B cell (primary cell): ENCODE measurements at regions not wholly inside any gene's neighbourhood (a gene's known extent, or its start where the extent isn't known, plus 50 kb on each side); places are given as distances from the start of the nearest gene placed in this dataset.

Experiments used
- ATAC-seq: fragments of 200-7000 bp; cut with Tn5 transposase; one replicate; pipeline ENCODE4 v1.10.0; 2021; ENCODE audit warnings: low read depth, mild to moderate bottlenecking, moderate number of reproducible peaks, moderate library complexity
- CTCF ChIA-PET: fragments of 350-600 bp; sonication (Branson Sonifier 250); formaldehyde crosslinking; loops from one replicate; lab custom pipeline; 2021; ENCODE audit warnings: antibody characterized with exemption, inconsistent platforms; lab: Charles Lee
- POLR2A ChIA-PET: fragments of 350-600 bp; sonication (Branson Sonifier 250); formaldehyde crosslinking; loops from one replicate; lab custom pipeline; 2021; ENCODE audit warnings: antibody characterized with exemption; lab: Charles Lee
- DNase-seq: peaks from one replicate; pipeline ENCODE4 v3.0.0; 2013
- H2AFZ ChIP-seq: 2 replicates; pipeline ENCODE4 v1.6.1; 2012; ENCODE audit warnings: mild to moderate bottlenecking, low read depth, low read length; ENCODE audit not compliant: insufficient read depth, poor library complexity, severe bottlenecking
- H3K27ac ChIP-seq, 2 donors: 1 replicate in 1 of 2; 2 replicates in 1 of 2; pipeline ENCODE4 v1.5.1; 2012 to 2013; ENCODE audit warnings: low read length in 2 of 2, mild to moderate bottlenecking in 2 of 2, moderate library complexity in 1 of 2
- H3K27me3 ChIP-seq, 4 experiments: fragments of 200-600 bp in 1 of 4; sonication (generic) in 1 of 4; replicated peaks in 1 of 4; 1 replicate in 2 of 4; 2 replicates in 2 of 4; pipeline versions ENCODE4 v1.6.1 to v1.7.0; 2013 to 2016; ENCODE audit warnings: low read length in 3 of 4, mild to moderate bottlenecking in 2 of 4, mixed read lengths in 1 of 4, moderate library complexity in 1 of 4; ENCODE audit not compliant: insufficient read depth in 4 of 4, control insufficient read depth in 3 of 4; ENCODE audit errors: control extremely low read depth in 1 of 4
- H3K36me3 ChIP-seq, 2 experiments: replicated peaks in 1 of 2; 1 replicate in 1 of 2; 2 replicates in 1 of 2; pipeline versions ENCODE4 v1.6.1 to v1.7.1; 2013; ENCODE audit warnings: low read length in 1 of 2; ENCODE audit not compliant: insufficient read depth in 2 of 2, control insufficient read depth in 1 of 2; ENCODE audit errors: control extremely low read depth in 1 of 2, extremely low read depth in 1 of 2
- H3K4me1 ChIP-seq, 2 donors: fragments of 200-600 bp in 1 of 2; sonication (generic) in 1 of 2; 1 replicate in 1 of 2; 2 replicates in 1 of 2; pipeline versions ENCODE4 v1.5.1 to v1.6.1; 2013 to 2017; ENCODE audit warnings: low read length in 2 of 2; ENCODE audit not compliant: control insufficient read depth in 2 of 2, insufficient read depth in 2 of 2
- H3K4me2 ChIP-seq: replicated peaks from 2 replicates; pipeline ENCODE3; 2012; ENCODE audit warnings: mild to moderate bottlenecking, low read depth, low read length; ENCODE audit not compliant: poor library complexity, severe bottlenecking
- H3K4me3 ChIP-seq, 5 experiments: fragments of 200-600 bp in 1 of 5; sonication (generic) in 1 of 5; 1 replicate in 3 of 5; 2 replicates in 2 of 5; pipeline versions ENCODE4 v1.5.1 to v1.7.0; 2011 to 2016; ENCODE audit warnings: low read length in 4 of 5, mild to moderate bottlenecking in 4 of 5, low read depth in 2 of 5, control low read depth in 1 of 5, moderate library complexity in 1 of 5; ENCODE audit not compliant: insufficient read depth in 1 of 5; ENCODE audit errors: control extremely low read depth in 1 of 5, extremely low read depth in 1 of 5
- H3K79me2 ChIP-seq: fragments of 200-600 bp; sonication (generic); one replicate; pipeline ENCODE4 v1.6.0; 2016; ENCODE audit warnings: low read length; ENCODE audit not compliant: control insufficient read depth, insufficient read depth
- H3K9ac ChIP-seq: fragments of 200-600 bp; sonication (generic); 2 replicates; pipeline ENCODE4 v1.6.1; 2017; ENCODE audit warnings: mild to moderate bottlenecking, low read length, moderate library complexity
- H3K9me3 ChIP-seq, 3 donors: one replicate each; pipeline versions ENCODE4 v1.6.1 to v1.7.1; 2013; ENCODE audit warnings: low read length in 2 of 3; ENCODE audit not compliant: control insufficient read depth in 2 of 3, insufficient read depth in 1 of 3; ENCODE audit errors: control extremely low read depth in 1 of 3
- H4K20me1 ChIP-seq: 2 replicates; pipeline ENCODE4 v1.6.0; 2012; ENCODE audit warnings: mild to moderate bottlenecking, low read length; ENCODE audit not compliant: insufficient read depth, control insufficient read depth, poor library complexity, severe bottlenecking
- H3K27ac Mint-ChIP-seq: one replicate; pipeline ENCODE4 v1.8.0; 2021; ENCODE audit warnings: mixed read lengths
- H3K27me3 Mint-ChIP-seq: one replicate; pipeline ENCODE4 v1.8.0; 2021; ENCODE audit warnings: mixed read lengths
- H3K4me1 Mint-ChIP-seq: one replicate; pipeline ENCODE4 v1.8.0; 2021; ENCODE audit warnings: mixed read lengths
- H3K4me3 Mint-ChIP-seq: one replicate; pipeline ENCODE4 v1.8.0; 2021; ENCODE audit warnings: mixed read lengths
- H3K9me3 Mint-ChIP-seq: one replicate; pipeline ENCODE4 v1.8.0; 2022; ENCODE audit warnings: mixed read lengths; ENCODE audit not compliant: insufficient read depth
- EZH2 ChIP-seq: IDR thresholded peaks from 2 replicates; pipeline ENCODE4 v1.6.1; 2012; ENCODE audit warnings: borderline replicate concordance, low read depth, mild to moderate bottlenecking, moderate library complexity, low read length; ENCODE audit not compliant: insufficient read depth, poor library complexity, severe bottlenecking
- WGBS: methylation state at CpG from one replicate; pipeline ENCODE4 v1.1.5; 2013; ENCODE audit warnings: missing lambda C conversion rate; ENCODE audit not compliant: insufficient coverage; 5-methylcytosine and 5-hydroxymethylcytosine counted together
- intact Hi-C: fragments of 100-400 bp; cut with micrococcal nuclease; formaldehyde crosslinking; loops from one replicate; pipeline ENCODE4 v1.10.0; 2022
- TF ChIP-seq, protein P1 (sequence below): fragments of 200-600 bp; IDR thresholded peaks from one replicate; pipeline ENCODE4 v1.8.0; 2022; ENCODE audit warnings: antibody characterized with exemption, mild to moderate bottlenecking

GRCh38 chr6:80446454-80447045 lies 340.1 kb downstream of the BCKDHB start:
- WGBS: 94% methylated on average over 2 of the region's 5 CpGs
- H3K79me2 ChIP-seq: no peaks in the 10 kb centered on the region
- intact Hi-C loops: no loop called here
- H3K27me3 ChIP-seq: no peaks in the 10 kb centered on the region
- POLR2A ChIA-PET: no interaction called here
- no peaks in the 10 kb centered on the region for H4K20me1 ChIP-seq
- Mint-ChIP-seq H3K4me3 (no peak overlapping the region), H3K9me3 (no peaks in the 10 kb centered on the region), H3K27me3 (no peaks in the 10 kb centered on the region), H3K27ac (no peak overlapping the region), H3K4me1 (no peaks in the 10 kb centered on the region)
- no peaks in the 10 kb centered on the region for H3K9me3 ChIP-seq
- CTCF ChIA-PET: no interaction called here
- ATAC-seq (no peak), DNase-seq (no peak)
- no peak overlapping the region for H3K4me3 ChIP-seq
- no peaks in the 10 kb centered on the region for H3K4me1 ChIP-seq
- no peak overlapping the region for H3K4me2 ChIP-seq
- H3K9ac ChIP-seq: no peak overlapping the region
- no peak overlapping the region for H2AFZ ChIP-seq
- TF ChIP-seq, protein P1, sequence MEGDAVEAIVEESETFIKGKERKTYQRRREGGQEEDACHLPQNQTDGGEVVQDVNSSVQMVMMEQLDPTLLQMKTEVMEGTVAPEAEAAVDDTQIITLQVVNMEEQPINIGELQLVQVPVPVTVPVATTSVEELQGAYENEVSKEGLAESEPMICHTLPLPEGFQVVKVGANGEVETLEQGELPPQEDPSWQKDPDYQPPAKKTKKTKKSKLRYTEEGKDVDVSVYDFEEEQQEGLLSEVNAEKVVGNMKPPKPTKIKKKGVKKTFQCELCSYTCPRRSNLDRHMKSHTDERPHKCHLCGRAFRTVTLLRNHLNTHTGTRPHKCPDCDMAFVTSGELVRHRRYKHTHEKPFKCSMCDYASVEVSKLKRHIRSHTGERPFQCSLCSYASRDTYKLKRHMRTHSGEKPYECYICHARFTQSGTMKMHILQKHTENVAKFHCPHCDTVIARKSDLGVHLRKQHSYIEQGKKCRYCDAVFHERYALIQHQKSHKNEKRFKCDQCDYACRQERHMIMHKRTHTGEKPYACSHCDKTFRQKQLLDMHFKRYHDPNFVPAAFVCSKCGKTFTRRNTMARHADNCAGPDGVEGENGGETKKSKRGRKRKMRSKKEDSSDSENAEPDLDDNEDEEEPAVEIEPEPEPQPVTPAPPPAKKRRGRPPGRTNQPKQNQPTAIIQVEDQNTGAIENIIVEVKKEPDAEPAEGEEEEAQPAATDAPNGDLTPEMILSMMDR: no peak
- TF ChIP-seq EZH2: no peak
- no peak overlapping the region for H3K27ac ChIP-seq
- no peaks in the 10 kb centered on the region for H3K36me3 ChIP-seq

GRCh38 chr6:80445751-80446150 lies 339.3 kb downstream of the BCKDHB start:
- Histone ChIP-seq H4K20me1 (no peaks in the 10 kb centered on the region), H3K79me2 (no peaks in the 10 kb centered on the region), H3K27me3 (no peaks in the 10 kb centered on the region), H2AFZ (no peak overlapping the region), H3K9me3 (no peaks in the 10 kb centered on the region), H3K9ac (no peak overlapping the region), H3K36me3 (no peaks in the 10 kb centered on the region), H3K4me2 (no peak overlapping the region), H3K4me3 (no peak overlapping the region), H3K4me1 (no peaks in the 10 kb centered on the region), H3K27ac (no peak overlapping the region)
- Mint-ChIP-seq H3K4me1 (no peaks in the 10 kb centered on the region), H3K9me3 (no peaks in the 10 kb centered on the region), H3K27ac (no peak overlapping the region), H3K27me3 (no peaks in the 10 kb centered on the region), H3K4me3 (no peak overlapping the region)
- no peak for DNase-seq
- TF ChIP-seq EZH2: no peak
- TF ChIP-seq, protein P1: no peak
- intact Hi-C loops: no loop called here
- ChIA-PET CTCF (no interaction called here), POLR2A (no interaction called here)
- no peak for ATAC-seq
